Renal pelvis (tissue), 1 donor: ENCODE measurements at regions not wholly inside any gene's neighbourhood (a gene's known extent, or its start where the extent isn't known, plus 50 kb on each side); places are given as distances from the start of the nearest gene placed in this dataset.
"Not testable (repeated sequence)": the region's sequence is repeated elsewhere in the genome, so short reads cannot be mapped to it uniquely, and the experiment has no call there.

Experiments
- DNase-seq: peaks from one replicate; pipeline ENCODE4 v3.0.0-alpha.2; 2013

- no peak for DNase-seq
Observed at GRCh38 chr17:83190601-83191387, 111.4 kb downstream of the METRNL start.

GRCh38 chr17:83191388-83192160 lies 112.2 kb downstream of the METRNL start:
- DNase-seq, result no peak

- DNase-seq, result no peak
Observed at GRCh38 chr17:83192161-83192788, 112.9 kb downstream of the METRNL start.

GRCh38 chr17:83192789-83193335 lies 113.5 kb downstream of the METRNL start:
- DNase-seq, result not testable (repeated sequence)

- DNase-seq, result no peak
Observed at GRCh38 chr17:83193336-83194185, 114.2 kb downstream of the METRNL start.

GRCh38 chr17:83194186-83194561 lies 114.8 kb downstream of the METRNL start:
- no peak for DNase-seq

GRCh38 chr17:83194761-83195329 lies 115.4 kb downstream of the METRNL start:
- DNase-seq, result no peak

GRCh38 chr17:83195330-83196023 lies 116.1 kb downstream of the METRNL start:
- no peak for DNase-seq

GRCh38 chr17:83196024-83196365 lies 116.6 kb downstream of the METRNL start:
- no peak for DNase-seq

GRCh38 chr17:83196366-83196765 lies 117.0 kb downstream of the METRNL start:
- no peak for DNase-seq

GRCh38 chr17:83196973-83197880 lies 117.8 kb downstream of the METRNL start:
- no peak for DNase-seq

GRCh38 chr17:83198366-83199341 lies 119.2 kb downstream of the METRNL start:
- DNase-seq, result no peak

- DNase-seq, result no peak
Observed at GRCh38 chr17:83199500-83200201, 120.2 kb downstream of the METRNL start.

- DNase-seq, result no peak
Observed at GRCh38 chr17:83200231-83200699, 120.9 kb downstream of the METRNL start.

GRCh38 chr17:83200751-83201150 lies 121.3 kb downstream of the METRNL start:
- no peak for DNase-seq

GRCh38 chr17:83201206-83202001 lies 122.0 kb downstream of the METRNL start:
- no peak for DNase-seq
